Amygdala (tissue), 56 donors: ENCODE measurements at regions not wholly inside any gene's neighbourhood (a gene's known extent, or its start where the extent isn't known, plus 50 kb on each side); places are given as distances from the start of the nearest gene placed in this dataset.
A peak's percentile ranks its signal among the peaks of the same experiment; 100 is the strongest.

Experiments used
- DNase-seq, 56 donors: peaks; one replicate each; lab custom pipeline; 2025; lab: John Stamatoyannopoulos, UW

GRCh38 chr13:40179445-40180281 is 486.8 kb downstream of the FOXO1 start:
- no peak for DNase-seq

GRCh38 chr13:40180776-40181175 is 485.7 kb downstream of the FOXO1 start:
- DNase-seq, result no peak

GRCh38 chr13:40181203-40181845 is 485.1 kb downstream of the FOXO1 start:
- DNase-seq, result no peak

GRCh38 chr13:40182591-40182990 is 483.9 kb downstream of the FOXO1 start:
- DNase-seq, result no peak

GRCh38 chr13:40185414-40185813 is 481.0 kb downstream of the FOXO1 start:
- no peak for DNase-seq

- DNase-seq, result no peak
Observed at GRCh38 chr13:40186041-40186440, 480.4 kb downstream of the FOXO1 start.

- DNase-seq, result no peak
Observed at GRCh38 chr13:40186626-40187323, 479.7 kb downstream of the FOXO1 start.

GRCh38 chr13:40187324-40187795 is 479.1 kb downstream of the FOXO1 start:
- no peak for DNase-seq

- DNase-seq, result no peak
Observed at GRCh38 chr13:40187841-40188591, 478.4 kb downstream of the FOXO1 start.

GRCh38 chr13:40189426-40189825 is 477.0 kb downstream of the FOXO1 start:
- DNase-seq, result no peak

- peak in 55 of 56 donors; percentile 25 to 90 (median 69) for DNase-seq
Observed at GRCh38 chr13:40189898-40190630, 476.4 kb downstream of the FOXO1 start.

- peak in 51 of 56 donors; percentile 13 to 88 (median 60) for DNase-seq
Observed at GRCh38 chr13:40190641-40191100, 475.8 kb downstream of the FOXO1 start.

- peak in 31 of 56 donors; percentile 3 to 51 (median 21) for DNase-seq
Observed at GRCh38 chr13:40191186-40191980, 475.1 kb downstream of the FOXO1 start.

GRCh38 chr13:40192452-40192851 is 474.0 kb downstream of the FOXO1 start:
- DNase-seq, result peak in 10 of 56 donors; percentile 17 to 65 (median 42)

GRCh38 chr13:40192858-40193257 is 473.6 kb downstream of the FOXO1 start:
- peak in 14 of 56 donors; percentile 23 to 65 (median 34) for DNase-seq

GRCh38 chr13:40193286-40194223 is 472.9 kb downstream of the FOXO1 start:
- peak in 53 of 56 donors; percentile 6 to 80 (median 48) for DNase-seq

- DNase-seq, result no peak
Observed at GRCh38 chr13:40194224-40194806, 472.1 kb downstream of the FOXO1 start.
